WTC11 (cell line): ENCODE measurements at regions not wholly inside any gene's neighbourhood (a gene's known extent, or its start where the extent isn't known, plus 50 kb on each side); places are given as distances from the start of the nearest gene placed in this dataset.

Source experiments
- ATAC-seq: fragments of 200-7000 bp; cut with Tn5 transposase; 2 replicates; pipeline ENCODE4 v1.10.0; 2021; ENCODE audit warnings: mild to moderate bottlenecking, moderate library complexity
- CTCF ChIA-PET: fragments of 300-600 bp; sonication (Branson Sonifier 250); formaldehyde crosslinking; loops from one replicate; lab custom pipeline; 2021; ENCODE audit warnings: antibody characterized with exemption; lab: Charles Lee
- POLR2A ChIA-PET: fragments of 350-600 bp; sonication (Branson Sonifier 250); formaldehyde crosslinking; loops from one replicate; lab custom pipeline; 2021; ENCODE audit warnings: antibody characterized with exemption; lab: Charles Lee
- DNase-seq: peaks from one replicate; pipeline ENCODE4 v3.0.0; 2021; ENCODE audit warnings: low spot score
- H3K27ac Mint-ChIP-seq: 2 replicates; pipeline ENCODE4 v1.8.0; 2021; ENCODE audit warnings: mixed read lengths
- H3K27me3 Mint-ChIP-seq: 2 replicates; pipeline ENCODE4 v1.8.0; 2021; ENCODE audit warnings: low read depth, mild to moderate bottlenecking, moderate library complexity, mixed read lengths
- H3K36me3 Mint-ChIP-seq: 2 replicates; pipeline ENCODE4 v1.8.0; 2021; ENCODE audit warnings: mixed read lengths
- H3K4me1 Mint-ChIP-seq: 2 replicates; pipeline ENCODE4 v1.8.0; 2022; ENCODE audit warnings: mixed read lengths
- H3K4me3 Mint-ChIP-seq: 2 replicates; pipeline ENCODE4 v1.8.0; 2021; ENCODE audit warnings: mild to moderate bottlenecking, moderate library complexity, mixed read lengths
- H3K9me3 Mint-ChIP-seq: 2 replicates; pipeline ENCODE4 v1.8.0; 2021; ENCODE audit warnings: mixed read lengths
- AFF4 ChIP-seq: sonication (generic); formaldehyde crosslinking; IDR thresholded peaks from 2 replicates; pipeline ENCODE4 v1.8.1; 2023; ENCODE audit warnings: mild to moderate bottlenecking, missing genetic modification reagents, borderline replicate concordance
- ATF1 ChIP-seq: sonication (generic); formaldehyde crosslinking; IDR thresholded peaks from 2 replicates; pipeline ENCODE4 v1.8.1; 2023; ENCODE audit warnings: mild to moderate bottlenecking, moderate library complexity, missing genetic modification reagents
- CBFB ChIP-seq: sonication (generic); formaldehyde crosslinking; IDR thresholded peaks from 2 replicates; pipeline ENCODE4 v1.8.1; 2022; ENCODE audit warnings: mild to moderate bottlenecking, low read depth, missing genetic modification reagents
- CREM ChIP-seq: sonication (generic); formaldehyde crosslinking; IDR thresholded peaks from 2 replicates; pipeline ENCODE4 v1.8.1; 2022; ENCODE audit warnings: mild to moderate bottlenecking, missing genetic modification reagents, moderate library complexity
- E2F4 ChIP-seq: sonication (generic); formaldehyde crosslinking; IDR thresholded peaks from 2 replicates; pipeline ENCODE4 v1.8.1; 2022; ENCODE audit warnings: low read depth, mild to moderate bottlenecking, moderate library complexity, missing genetic modification reagents, borderline replicate concordance
- E2F5 ChIP-seq: sonication (generic); formaldehyde crosslinking; IDR thresholded peaks from 2 replicates; pipeline ENCODE4 v1.8.1; 2022; ENCODE audit warnings: mild to moderate bottlenecking, moderate library complexity, missing genetic modification reagents
- GRHL2 ChIP-seq: fragments of 250-450 bp; sonication (Bioruptor Pico); IDR thresholded peaks from 2 replicates; pipeline ENCODE4 v1.8.0; 2022; ENCODE audit warnings: mild to moderate bottlenecking, moderate library complexity; ENCODE audit not compliant: insufficient replicate concordance, severe bottlenecking
- HMGXB4 ChIP-seq: sonication (generic); formaldehyde crosslinking; IDR thresholded peaks from 2 replicates; pipeline ENCODE4 v1.8.1; 2023; ENCODE audit warnings: mild to moderate bottlenecking, moderate library complexity, missing genetic modification reagents
- MAX ChIP-seq: sonication (generic); formaldehyde crosslinking; IDR thresholded peaks from 2 replicates; pipeline ENCODE4 v1.8.0; 2022; ENCODE audit warnings: mild to moderate bottlenecking, missing genetic modification reagents
- MLX ChIP-seq: sonication (generic); formaldehyde crosslinking; IDR thresholded peaks from 2 replicates; pipeline ENCODE4 v1.8.1; 2023; ENCODE audit warnings: mild to moderate bottlenecking, missing genetic modification reagents, moderate library complexity
- NR1H2 ChIP-seq: sonication (generic); formaldehyde crosslinking; IDR thresholded peaks from 2 replicates; pipeline ENCODE4 v1.9.0; 2021; ENCODE audit warnings: mild to moderate bottlenecking, moderate library complexity, missing genetic modification reagents
- NR3C1 ChIP-seq: sonication (generic); formaldehyde crosslinking; conservative IDR thresholded peaks from 2 replicates; pipeline ENCODE4 v1.8.1; 2023; ENCODE audit warnings: low read depth, mild to moderate bottlenecking, missing genetic modification reagents
- PRDM15 ChIP-seq: sonication (generic); formaldehyde crosslinking; IDR thresholded peaks from 2 replicates; pipeline ENCODE4 v1.8.0; 2022; ENCODE audit warnings: missing genetic modification reagents
- RELA ChIP-seq: sonication (generic); formaldehyde crosslinking; IDR thresholded peaks from 2 replicates; pipeline ENCODE4 v1.8.1; 2022; ENCODE audit warnings: missing genetic modification reagents, mild to moderate bottlenecking, borderline replicate concordance
- ZBTB21 ChIP-seq: sonication (generic); formaldehyde crosslinking; IDR thresholded peaks from 2 replicates; pipeline ENCODE4 v1.8.1; 2023; ENCODE audit warnings: mild to moderate bottlenecking, missing genetic modification reagents, borderline replicate concordance
- ZNF138 ChIP-seq: sonication (generic); formaldehyde crosslinking; conservative IDR thresholded peaks from 2 replicates; pipeline ENCODE4 v1.8.1; 2022; ENCODE audit warnings: mild to moderate bottlenecking, moderate library complexity, missing genetic modification reagents
- ZNF219 ChIP-seq: sonication (generic); formaldehyde crosslinking; IDR thresholded peaks from 2 replicates; pipeline ENCODE4 v1.8.0; 2023; ENCODE audit warnings: missing genetic modification reagents, mild to moderate bottlenecking, borderline replicate concordance
- ZNF232 ChIP-seq: sonication (generic); formaldehyde crosslinking; IDR thresholded peaks from 2 replicates; pipeline ENCODE4 v1.8.0; 2022; ENCODE audit warnings: mild to moderate bottlenecking, missing genetic modification reagents
- ZNF416 ChIP-seq: fragments of 250-450 bp; sonication (Bioruptor Pico); IDR thresholded peaks from 2 replicates; pipeline ENCODE4 v1.9.0; 2021; ENCODE audit warnings: mild to moderate bottlenecking, inconsistent platforms

- TF ChIP-seq RELA (CRISPR knock-in tag), result no peak
- TF ChIP-seq NR3C1 (CRISPR knock-in tag), result no peak
- no peak for TF ChIP-seq ZBTB21 (CRISPR knock-in tag)
- no peak for TF ChIP-seq ZNF219 (CRISPR knock-in tag)
- no peak for TF ChIP-seq PRDM15 (CRISPR knock-in tag)
- no peak for TF ChIP-seq E2F5 (CRISPR knock-in tag)
Measured at GRCh38 chr16:77611386-77611785, 110.9 kb upstream of the NUDT7 start (continued).

- Mint-ChIP-seq H3K4me1 (no peaks in the 10 kb centered on the region), H3K9me3 (peaks cover 17% of the 10 kb centered on the region), H3K27me3 (no peaks in the 10 kb centered on the region), H3K4me3 (no peak overlapping the region), H3K27ac (no peak overlapping the region), H3K36me3 (no peaks in the 10 kb centered on the region)
- DNase-seq (no peak), ATAC-seq (no peak)
- CTCF ChIA-PET, result no interaction called here
- no peak for TF ChIP-seq ZNF232 (CRISPR knock-in tag)
- TF ChIP-seq MAX (CRISPR knock-in tag), result no peak
- no peak for TF ChIP-seq HMGXB4 (CRISPR knock-in tag)
- no peak for TF ChIP-seq MLX
- no peak for TF ChIP-seq NR1H2 (CRISPR knock-in tag)
- POLR2A ChIA-PET, result no interaction called here
Measured at GRCh38 chr16:77612596-77612995, 109.7 kb upstream of the NUDT7 start.

GRCh38 chr16:77613095-77613494, 109.2 kb upstream of the NUDT7 start:
- no peak overlapping the region for H3K4me3 Mint-ChIP-seq
- H3K36me3 Mint-ChIP-seq, result no peaks in the 10 kb centered on the region
- peaks cover 17% of the 10 kb centered on the region for H3K9me3 Mint-ChIP-seq
- DNase-seq (no peak), ATAC-seq (no peak)
- ChIA-PET POLR2A (no interaction called here), CTCF (no interaction called here)
- H3K27me3 Mint-ChIP-seq, result no peaks in the 10 kb centered on the region
- no peak overlapping the region for H3K27ac Mint-ChIP-seq
- no peaks in the 10 kb centered on the region for H3K4me1 Mint-ChIP-seq
- TF ChIP-seq ATF1 (CRISPR knock-in tag) (no peak), ZNF416 (CRISPR knock-in tag) (no peak), MLX (no peak), CBFB (no peak), AFF4 (CRISPR knock-in tag) (no peak), E2F4 (CRISPR knock-in tag) (no peak), CREM (no peak), ZNF232 (CRISPR knock-in tag) (no peak), RELA (CRISPR knock-in tag) (no peak), GRHL2 (no peak), ZBTB21 (CRISPR knock-in tag) (no peak), MAX (CRISPR knock-in tag) (no peak), ZNF138 (CRISPR knock-in tag) (no peak)
